Parathyroid adenoma (tissue), 2 donors: ENCODE measurements at regions not wholly inside any gene's neighbourhood (a gene's known extent, or its start where the extent isn't known, plus 50 kb on each side); places are given as distances from the start of the nearest gene placed in this dataset.

Experiments used
- H2AFZ ChIP-seq: fragments of 300-600 bp; sonication (generic); one replicate; pipeline ENCODE4 v1.7.0; 2017; ENCODE audit warnings: antibody characterized with exemption, mild to moderate bottlenecking
- H3K27ac ChIP-seq: fragments of 300-600 bp; sonication (generic); one replicate; pipeline ENCODE4 v1.7.0; 2017
- H3K27me3 ChIP-seq: fragments of 300-600 bp; sonication (generic); one replicate; pipeline ENCODE4 v1.7.0; 2017; ENCODE audit warnings: low read length; ENCODE audit not compliant: control insufficient read depth, insufficient read depth
- H3K36me3 ChIP-seq: fragments of 300-600 bp; sonication (generic); one replicate; pipeline ENCODE4 v1.7.0; 2017; ENCODE audit warnings: low read length; ENCODE audit not compliant: control insufficient read depth, insufficient read depth
- H3K4me1 ChIP-seq: fragments of 300-600 bp; sonication (generic); one replicate; pipeline ENCODE4 v1.7.0; 2017; ENCODE audit warnings: control low read depth
- H3K4me2 ChIP-seq: fragments of 300-600 bp; sonication (generic); one replicate; pipeline ENCODE4 v1.7.0; 2017; ENCODE audit warnings: low read length
- H3K4me3 ChIP-seq: fragments of 300-600 bp; sonication (generic); one replicate; pipeline ENCODE4 v1.7.0; 2017; ENCODE audit warnings: low read depth, low read length
- H3K79me2 ChIP-seq: fragments of 300-600 bp; sonication (generic); one replicate; pipeline ENCODE4 v1.7.0; 2017; ENCODE audit warnings: control low read depth
- H3K9ac ChIP-seq: fragments of 300-600 bp; sonication (generic); one replicate; pipeline ENCODE4 v1.7.0; 2017; ENCODE audit warnings: mild to moderate bottlenecking
- H3K9me3 ChIP-seq: fragments of 300-600 bp; sonication (generic); one replicate; pipeline ENCODE4 v1.7.0; 2017; ENCODE audit warnings: low read length; ENCODE audit not compliant: control insufficient read depth
- CTCF ChIP-seq: fragments of 300-600 bp; sonication (generic); IDR thresholded peaks from one replicate; pipeline ENCODE4 v1.7.0; 2017; ENCODE audit warnings: antibody characterized with exemption, mild to moderate bottlenecking
- donor health status: primary hyperparathyroidism.

- TF ChIP-seq CTCF = no peak
- H3K27ac ChIP-seq = no peak overlapping the region
Observed at GRCh38 chr5:71986101-71986500, 121.2 kb upstream of the MAP1B start.

GRCh38 chr5:71988808-71989207 lies 118.5 kb upstream of the MAP1B start:
- Histone ChIP-seq H3K9ac (no peak overlapping the region), H3K27me3 (no peaks in the 10 kb centered on the region), H3K36me3 (no peaks in the 10 kb centered on the region), H3K9me3 (no peaks in the 10 kb centered on the region), H3K4me2 (no peak overlapping the region), H3K79me2 (no peaks in the 10 kb centered on the region), H3K4me3 (no peak overlapping the region), H3K27ac (no peak overlapping the region), H2AFZ (no peak overlapping the region), H3K4me1 (no peaks in the 10 kb centered on the region)
- TF ChIP-seq CTCF = no peak

More at GRCh38 chr5:71986101-71986500, 121.2 kb upstream of the MAP1B start:
- H3K9ac ChIP-seq = no peak overlapping the region
- no peak overlapping the region for H3K4me3 ChIP-seq
- H3K4me2 ChIP-seq = no peak overlapping the region
- no peaks in the 10 kb centered on the region for H3K9me3 ChIP-seq
- H3K4me1 ChIP-seq = no peaks in the 10 kb centered on the region
- no peaks in the 10 kb centered on the region for H3K79me2 ChIP-seq
- peaks cover 4% of the 10 kb centered on the region for H3K36me3 ChIP-seq
- H2AFZ ChIP-seq = no peak overlapping the region
- no peaks in the 10 kb centered on the region for H3K27me3 ChIP-seq

GRCh38 chr5:71993600-71993999 lies 113.7 kb upstream of the MAP1B start:
- Histone ChIP-seq H3K27me3 (no peaks in the 10 kb centered on the region), H3K79me2 (no peaks in the 10 kb centered on the region), H3K4me1 (no peaks in the 10 kb centered on the region), H3K9ac (no peak overlapping the region), H3K4me3 (no peak overlapping the region), H3K27ac (no peak overlapping the region), H3K4me2 (no peak overlapping the region), H3K9me3 (no peaks in the 10 kb centered on the region), H2AFZ (no peak overlapping the region), H3K36me3 (no peaks in the 10 kb centered on the region)
- TF ChIP-seq CTCF = no peak

- Histone ChIP-seq H3K4me2 (no peak overlapping the region), H3K4me1 (no peaks in the 10 kb centered on the region), H3K9ac (no peak overlapping the region), H3K4me3 (no peak overlapping the region), H3K36me3 (no peaks in the 10 kb centered on the region), H3K79me2 (no peaks in the 10 kb centered on the region), H3K27ac (no peak overlapping the region), H2AFZ (no peak overlapping the region), H3K27me3 (no peaks in the 10 kb centered on the region), H3K9me3 (no peaks in the 10 kb centered on the region)
- TF ChIP-seq CTCF = no peak
Observed at GRCh38 chr5:71996789-71997188, 110.5 kb upstream of the MAP1B start.

- TF ChIP-seq CTCF = no peak
- no peaks in the 10 kb centered on the region for H3K9me3 ChIP-seq
- H3K79me2 ChIP-seq = no peaks in the 10 kb centered on the region
- H3K4me2 ChIP-seq = no peak overlapping the region
- H3K9ac ChIP-seq = no peak overlapping the region
- no peaks in the 10 kb centered on the region for H3K4me1 ChIP-seq
- no peak overlapping the region for H3K4me3 ChIP-seq
- no peak overlapping the region for H3K27ac ChIP-seq
- H3K36me3 ChIP-seq = no peaks in the 10 kb centered on the region
- H2AFZ ChIP-seq = no peak overlapping the region
- no peaks in the 10 kb centered on the region for H3K27me3 ChIP-seq
Observed at GRCh38 chr5:71998746-71999145, 108.5 kb upstream of the MAP1B start.
